Hepatocyte (in vitro differentiated cells): ENCODE measurements at regions not wholly inside any gene's neighbourhood (a gene's known extent, or its start where the extent isn't known, plus 50 kb on each side); places are given as distances from the start of the nearest gene placed in this dataset.

Experiments used
- EZH2 ChIP-seq: fragments of 200-600 bp; sonication (generic); IDR thresholded peaks from 2 replicates; pipeline ENCODE4 v1.6.1; 2016; ENCODE audit warnings: antibody characterized with exemption, mild to moderate bottlenecking, borderline replicate concordance
- TF ChIP-seq, protein P1 (sequence below): fragments of 200-600 bp; sonication (generic); IDR thresholded peaks from 2 replicates; pipeline ENCODE4 v1.5.1; 2016; ENCODE audit warnings: antibody characterized with exemption, mild to moderate bottlenecking; ENCODE audit not compliant: poor library complexity

- TF ChIP-seq EZH2 = no peak
- TF ChIP-seq, protein P1, sequence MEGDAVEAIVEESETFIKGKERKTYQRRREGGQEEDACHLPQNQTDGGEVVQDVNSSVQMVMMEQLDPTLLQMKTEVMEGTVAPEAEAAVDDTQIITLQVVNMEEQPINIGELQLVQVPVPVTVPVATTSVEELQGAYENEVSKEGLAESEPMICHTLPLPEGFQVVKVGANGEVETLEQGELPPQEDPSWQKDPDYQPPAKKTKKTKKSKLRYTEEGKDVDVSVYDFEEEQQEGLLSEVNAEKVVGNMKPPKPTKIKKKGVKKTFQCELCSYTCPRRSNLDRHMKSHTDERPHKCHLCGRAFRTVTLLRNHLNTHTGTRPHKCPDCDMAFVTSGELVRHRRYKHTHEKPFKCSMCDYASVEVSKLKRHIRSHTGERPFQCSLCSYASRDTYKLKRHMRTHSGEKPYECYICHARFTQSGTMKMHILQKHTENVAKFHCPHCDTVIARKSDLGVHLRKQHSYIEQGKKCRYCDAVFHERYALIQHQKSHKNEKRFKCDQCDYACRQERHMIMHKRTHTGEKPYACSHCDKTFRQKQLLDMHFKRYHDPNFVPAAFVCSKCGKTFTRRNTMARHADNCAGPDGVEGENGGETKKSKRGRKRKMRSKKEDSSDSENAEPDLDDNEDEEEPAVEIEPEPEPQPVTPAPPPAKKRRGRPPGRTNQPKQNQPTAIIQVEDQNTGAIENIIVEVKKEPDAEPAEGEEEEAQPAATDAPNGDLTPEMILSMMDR = no peak
These were observed 140.9 kb downstream of the SPATA18 start for GRCh38 chr4:52192001-52192400.
